HG02610 (cell line): ENCODE measurements at regions not wholly inside any gene's neighbourhood (a gene's known extent, or its start where the extent isn't known, plus 50 kb on each side); places are given as distances from the start of the nearest gene placed in this dataset.
A peak's percentile ranks its signal among the peaks of the same experiment; 100 is the strongest.

Experiments
- ATAC-seq: cut with Tn5 transposase; IDR thresholded peaks from one replicate; pipeline ENCODE4 v1.9.1; 2021; ENCODE audit warnings: mild to moderate bottlenecking, moderate library complexity; ENCODE audit not compliant: unreplicated experiment

GRCh38 chr2:164439885-164440284, 181.4 kb downstream of the GRB14 start:
- no peak for ATAC-seq

DNA sequence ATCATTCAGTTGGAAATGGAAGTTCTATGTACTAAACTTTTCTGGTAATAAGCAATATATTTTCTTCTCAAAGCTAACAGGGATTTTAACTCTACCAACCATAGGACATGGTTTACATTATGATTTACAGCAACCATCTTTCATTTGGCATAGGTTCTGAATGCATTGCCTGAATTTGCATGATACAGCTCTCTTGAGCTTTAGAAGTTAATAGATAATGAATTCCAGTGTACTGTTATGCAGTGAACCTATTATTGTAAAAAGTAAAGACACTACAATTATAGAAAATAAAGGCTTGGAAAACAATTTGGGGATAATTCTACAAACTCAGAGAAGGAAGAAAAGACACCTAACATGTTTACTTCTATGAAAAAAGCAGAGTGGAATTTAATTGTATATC, 182.0 kb downstream of the GRB14 start:
- ATAC-seq = no peak

DNA sequence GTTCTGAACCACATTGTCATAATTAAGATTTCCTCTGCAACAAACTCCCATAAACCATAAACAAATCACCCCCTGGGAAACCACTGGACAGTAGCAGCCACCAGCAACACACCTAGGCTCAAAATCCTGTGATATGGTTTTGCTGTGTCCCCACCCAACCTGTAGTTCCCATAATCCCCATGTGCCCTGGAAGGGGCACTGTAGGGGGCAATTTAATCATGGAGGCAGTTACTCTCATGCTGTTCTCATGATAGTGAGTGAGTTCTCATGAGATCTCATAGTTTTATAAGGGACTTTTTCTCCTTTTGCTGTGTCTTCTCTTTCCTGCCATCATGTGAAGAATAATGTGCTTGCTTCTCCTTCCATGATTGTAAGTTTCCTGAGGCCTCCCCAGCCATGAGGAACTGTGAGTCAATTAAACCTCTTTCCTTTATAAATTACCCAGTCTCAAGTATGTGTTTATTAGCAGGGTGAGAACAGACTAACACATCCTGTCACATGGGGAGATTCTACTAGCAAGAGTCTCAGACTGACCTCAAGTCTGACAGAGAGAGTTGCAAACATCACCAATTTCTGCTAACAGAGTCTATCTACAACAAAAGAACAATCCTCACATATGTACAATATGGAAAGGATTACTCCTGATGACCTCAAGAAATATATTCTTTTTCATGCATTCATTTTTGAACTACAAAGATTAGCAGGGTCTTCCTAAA, 182.6 kb downstream of the GRB14 start:
- no peak for ATAC-seq

GRCh38 chr2:164436131-164436530, 185.2 kb downstream of the GRB14 start:
- ATAC-seq = no peak

GRCh38 chr2:164430166-164430783, 191.0 kb downstream of the GRB14 start:
- ATAC-seq = peak; percentile 55

GRCh38 chr2:164429354-164429753, 191.9 kb downstream of the GRB14 start:
- no peak for ATAC-seq

DNA sequence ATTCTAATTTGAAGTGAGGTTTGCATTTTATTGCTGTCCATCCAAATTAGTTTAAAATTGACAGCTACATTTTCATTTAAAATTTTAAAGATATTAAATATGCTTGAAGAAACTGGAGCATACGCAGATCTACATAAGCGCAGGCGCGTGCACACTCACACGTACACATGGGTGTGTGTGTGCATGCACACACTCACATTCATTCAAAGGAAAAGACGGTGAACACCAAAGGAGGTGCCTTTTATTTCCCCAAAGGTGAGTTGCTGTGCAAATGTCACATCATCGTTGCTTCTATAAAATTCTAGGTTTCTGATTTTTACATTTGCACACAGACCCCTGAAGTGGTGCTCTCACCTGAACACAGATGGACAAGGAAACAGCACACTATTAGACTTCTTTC, 194.2 kb downstream of the GRB14 start:
- no peak for ATAC-seq

GRCh38 chr2:164420787-164421186, 200.5 kb downstream of the GRB14 start:
- ATAC-seq = no peak

- no peak for ATAC-seq
Measured at GRCh38 chr2:164412831-164413230, 208.5 kb downstream of the GRB14 start.

- no peak for ATAC-seq
Measured at GRCh38 chr2:164389411-164389810, 231.9 kb downstream of the GRB14 start.

DNA sequence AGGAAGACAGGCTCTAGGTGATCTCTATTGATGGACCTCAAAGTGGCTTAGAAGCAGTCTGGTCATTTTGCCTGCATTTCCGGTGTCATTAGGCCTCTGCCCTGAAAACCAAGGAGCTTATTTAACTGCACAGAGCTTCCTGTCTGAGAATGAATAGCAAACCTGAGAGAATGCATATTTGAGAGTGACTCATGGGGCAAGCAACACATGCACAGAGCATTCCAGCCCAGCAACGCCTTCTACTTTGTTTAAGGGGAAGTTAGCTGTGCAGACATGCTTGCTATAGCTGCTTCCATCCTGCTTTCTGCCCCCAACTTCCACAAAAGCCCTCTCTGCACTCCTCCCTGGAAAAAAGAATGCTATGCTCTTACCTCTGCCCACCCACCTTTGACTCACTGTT, 232.8 kb downstream of the GRB14 start:
- peak; percentile 81 for ATAC-seq

DNA sequence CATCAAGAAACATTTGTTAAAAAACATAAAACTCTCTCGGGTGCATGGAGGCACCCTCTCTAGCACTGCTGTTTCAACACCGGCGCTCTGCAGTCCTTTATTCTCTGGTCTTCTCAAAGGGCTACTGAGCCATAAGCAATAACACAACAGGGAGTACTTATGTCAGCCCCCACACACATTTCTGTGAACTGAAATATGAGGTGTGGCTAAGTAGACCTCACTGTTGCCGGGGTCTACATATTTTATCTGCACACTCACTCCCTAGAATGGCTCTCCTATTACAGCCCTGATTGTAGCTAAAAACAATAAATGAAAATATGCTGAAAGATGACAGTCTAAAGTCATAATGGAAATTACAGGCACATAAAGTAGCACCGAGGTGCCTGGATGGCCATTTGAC, 235.1 kb downstream of the GRB14 start:
- ATAC-seq = no peak

- ATAC-seq = no peak
Measured at GRCh38 chr2:164384434-164384833, 236.8 kb downstream of the GRB14 start.

DNA sequence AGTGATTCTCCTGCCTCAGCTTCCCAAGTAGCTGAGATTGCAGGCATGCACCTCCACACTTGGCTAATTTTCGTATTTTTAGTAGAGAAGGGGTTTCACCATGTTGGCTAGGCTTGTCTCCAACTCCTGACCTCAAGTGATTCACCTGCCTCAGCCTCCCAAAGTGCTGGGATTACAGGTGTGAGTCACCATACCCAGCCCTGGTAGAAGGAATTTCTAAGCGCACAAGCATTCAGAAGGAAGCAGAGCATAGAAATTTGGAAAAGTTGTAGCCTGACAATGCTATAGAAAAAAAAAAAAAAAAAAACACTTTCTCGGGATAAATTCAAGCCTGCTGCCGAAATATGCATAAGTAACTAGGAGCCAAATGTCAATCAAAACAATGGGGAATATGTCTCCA, 249.4 kb downstream of the GRB14 start:
- no peak for ATAC-seq

GRCh38 chr2:164369366-164369765, 251.9 kb downstream of the GRB14 start:
- ATAC-seq = no peak

- ATAC-seq = no peak
Measured at GRCh38 chr2:164368896-164369295, 252.4 kb downstream of the GRB14 start.

DNA sequence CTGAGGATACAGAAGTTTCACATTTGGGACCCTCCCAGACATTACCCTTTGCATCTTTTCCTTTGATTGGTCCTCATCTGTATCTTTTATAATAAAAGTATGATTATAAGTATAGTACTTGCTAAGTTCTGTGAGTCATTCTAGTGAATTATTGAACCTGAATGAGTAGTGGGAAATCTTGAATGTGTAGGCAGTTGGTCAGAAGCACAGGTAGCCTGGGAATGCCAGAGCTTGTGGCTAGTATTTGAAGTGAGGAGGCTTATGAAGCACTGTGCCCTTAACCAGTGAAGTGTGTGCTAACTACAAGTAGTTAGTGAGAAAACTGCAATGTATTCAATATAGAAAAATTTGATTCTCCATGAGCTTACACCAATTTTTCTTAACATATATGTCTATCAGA, 257.6 kb downstream of the GRB14 start:
- ATAC-seq = no peak

GRCh38 chr2:164351536-164351935, 269.7 kb downstream of the GRB14 start:
- no peak for ATAC-seq

- no peak for ATAC-seq
Measured at GRCh38 chr2:164335947-164336346, 285.3 kb downstream of the GRB14 start.

- ATAC-seq = no peak
Measured at GRCh38 chr2:164335128-164335527, 286.2 kb downstream of the GRB14 start.

GRCh38 chr2:164328310-164328709, 293.0 kb downstream of the GRB14 start:
- ATAC-seq = no peak

DNA sequence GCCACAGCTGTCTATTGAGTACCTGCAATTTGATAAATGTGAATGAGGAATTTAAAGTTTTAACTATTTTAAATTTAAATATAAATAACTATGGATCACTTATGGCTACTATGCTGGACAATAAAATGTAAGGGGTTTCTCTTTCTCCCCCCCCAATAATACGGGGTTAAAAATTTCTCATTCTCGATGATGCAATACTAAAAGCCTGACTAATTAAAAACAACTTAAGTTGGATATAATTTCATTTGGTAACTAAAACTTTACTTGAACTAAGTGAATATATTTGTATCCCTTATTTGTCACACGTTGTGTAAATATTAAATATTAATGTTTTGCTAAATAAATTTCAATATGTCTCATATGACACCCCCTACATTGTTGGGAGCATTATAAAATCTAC, 297.3 kb downstream of the GRB14 start:
- no peak for ATAC-seq

GRCh38 chr2:164314148-164314547, 307.1 kb downstream of the GRB14 start:
- ATAC-seq = no peak
